SU-DHL-6 (cell line): ENCODE measurements at regions not wholly inside any gene's neighbourhood (a gene's known extent, or its start where the extent isn't known, plus 50 kb on each side); places are given as distances from the start of the nearest gene placed in this dataset.

Source experiments
- CTCF ChIP-seq: fragments of 200-600 bp; sonication (generic); IDR thresholded peaks from one replicate; pipeline ENCODE4 v1.5.1; 2017; ENCODE audit warnings: antibody characterized with exemption, mild to moderate bottlenecking, low read length, moderate library complexity; ENCODE audit not compliant: insufficient read depth, poor library complexity, severe bottlenecking
- EZH2phosphoT487 ChIP-seq: fragments of 200-600 bp; sonication (generic), shearing (Covaris generic); conservative IDR thresholded peaks from 2 replicates; pipeline ENCODE4 v1.6.1; 2018; ENCODE audit warnings: mild to moderate bottlenecking, antibody characterized with exemption, low read length, moderate library complexity, mixed read lengths

DNA sequence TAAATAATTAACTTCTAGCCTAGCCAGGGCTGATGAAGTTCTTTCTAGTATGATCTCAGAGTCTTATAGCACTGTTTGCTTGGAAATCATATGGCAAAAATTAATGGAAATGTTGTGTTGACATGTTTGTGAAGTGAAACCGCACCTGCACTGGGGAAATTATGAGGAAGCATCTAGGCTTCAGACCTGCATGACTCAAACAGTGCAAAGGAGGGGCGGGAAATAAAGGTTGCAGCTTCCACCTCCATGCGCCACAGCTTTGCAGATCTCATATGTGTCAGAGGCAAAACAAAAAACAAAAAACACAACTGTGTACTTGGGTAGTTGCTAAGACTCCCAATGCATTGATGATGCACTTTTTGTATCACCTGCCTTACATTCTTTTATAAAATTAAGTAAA lies 1080.6 kb downstream of the PLA2G4A start:
- no peak for TF ChIP-seq CTCF
- no peak for TF ChIP-seq EZH2phosphoT487
